IPS-18a (cell line): ENCODE measurements at regions not wholly inside any gene's neighbourhood (a gene's known extent, or its start where the extent isn't known, plus 50 kb on each side); places are given as distances from the start of the nearest gene placed in this dataset.

Source experiments
- H3K27ac ChIP-seq: one replicate; pipeline ENCODE4 v1.5.1; 2013; ENCODE audit warnings: low read length
- H3K27me3 ChIP-seq: one replicate; pipeline ENCODE4 v1.6.1; 2013; ENCODE audit warnings: mild to moderate bottlenecking, low read length; ENCODE audit not compliant: control insufficient read depth, insufficient read depth
- H3K36me3 ChIP-seq: one replicate; pipeline ENCODE4 v1.6.1; 2013; ENCODE audit warnings: low read depth, low read length; ENCODE audit not compliant: control insufficient read depth
- H3K4me1 ChIP-seq: one replicate; pipeline ENCODE4 v1.6.1; 2013; ENCODE audit warnings: low read depth, low read length; ENCODE audit not compliant: control insufficient read depth
- H3K4me3 ChIP-seq: one replicate; pipeline ENCODE4 v1.5.1; 2013; ENCODE audit warnings: low read length
- H3K9ac ChIP-seq: one replicate; pipeline ENCODE4 v1.6.1; 2013; ENCODE audit warnings: mild to moderate bottlenecking, low read length, moderate library complexity
- H3K9me3 ChIP-seq: one replicate; pipeline ENCODE4 v1.6.1; 2013; ENCODE audit warnings: low read depth, low read length; ENCODE audit not compliant: control insufficient read depth

DNA sequence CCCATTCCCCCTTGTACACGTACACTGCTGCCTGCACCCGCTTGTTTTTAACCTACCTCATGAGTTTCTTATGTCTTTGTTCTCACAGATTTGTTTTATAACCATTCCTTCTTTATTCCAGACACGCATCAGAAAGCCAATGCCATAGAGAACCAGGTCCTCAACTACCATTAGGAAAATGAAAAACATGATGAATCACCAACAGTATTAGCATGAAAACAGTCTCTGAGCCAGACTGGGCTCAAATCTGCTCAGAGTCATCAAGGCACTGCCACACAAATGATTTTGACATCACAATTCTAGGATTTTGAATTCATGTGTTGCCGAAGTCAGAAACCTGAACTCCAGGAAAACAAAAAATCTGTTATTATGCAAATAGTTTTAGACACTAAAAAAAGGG, 394.1 kb upstream of the GRIA1 start:
- Histone ChIP-seq H3K4me3 (no peak overlapping the region), H3K9ac (no peak overlapping the region), H3K4me1 (no peaks in the 10 kb centered on the region), H3K36me3 (no peaks in the 10 kb centered on the region), H3K9me3 (no peaks in the 10 kb centered on the region), H3K27me3 (no peaks in the 10 kb centered on the region), H3K27ac (no peak overlapping the region)

DNA sequence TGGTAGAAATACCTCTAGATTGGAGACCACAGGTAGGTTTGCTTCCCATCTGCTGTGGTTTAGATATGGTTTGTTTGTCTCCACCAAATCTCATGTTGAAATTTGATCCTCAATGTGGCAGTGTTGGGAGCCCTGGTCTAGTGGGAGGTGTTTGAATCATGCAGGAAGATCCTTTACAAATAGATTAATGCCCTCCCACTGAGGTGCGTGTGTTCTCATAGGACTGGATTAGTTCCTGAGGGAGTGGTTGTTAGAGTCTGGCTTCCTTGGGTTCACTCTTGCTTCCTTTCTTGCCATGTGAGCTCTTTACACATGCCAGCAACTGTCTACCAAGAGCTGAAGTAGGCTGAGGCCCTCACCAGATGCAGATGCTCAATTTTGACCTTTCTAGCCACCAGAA, 391.1 kb upstream of the GRIA1 start:
- no peak overlapping the region for H3K9ac ChIP-seq
- H3K27me3 ChIP-seq, result no peaks in the 10 kb centered on the region
- H3K36me3 ChIP-seq, result no peaks in the 10 kb centered on the region
- H3K9me3 ChIP-seq, result peaks cover 3% of the 10 kb centered on the region
- H3K27ac ChIP-seq, result no peak overlapping the region
- H3K4me1 ChIP-seq, result no peaks in the 10 kb centered on the region
- H3K4me3 ChIP-seq, result no peak overlapping the region

DNA sequence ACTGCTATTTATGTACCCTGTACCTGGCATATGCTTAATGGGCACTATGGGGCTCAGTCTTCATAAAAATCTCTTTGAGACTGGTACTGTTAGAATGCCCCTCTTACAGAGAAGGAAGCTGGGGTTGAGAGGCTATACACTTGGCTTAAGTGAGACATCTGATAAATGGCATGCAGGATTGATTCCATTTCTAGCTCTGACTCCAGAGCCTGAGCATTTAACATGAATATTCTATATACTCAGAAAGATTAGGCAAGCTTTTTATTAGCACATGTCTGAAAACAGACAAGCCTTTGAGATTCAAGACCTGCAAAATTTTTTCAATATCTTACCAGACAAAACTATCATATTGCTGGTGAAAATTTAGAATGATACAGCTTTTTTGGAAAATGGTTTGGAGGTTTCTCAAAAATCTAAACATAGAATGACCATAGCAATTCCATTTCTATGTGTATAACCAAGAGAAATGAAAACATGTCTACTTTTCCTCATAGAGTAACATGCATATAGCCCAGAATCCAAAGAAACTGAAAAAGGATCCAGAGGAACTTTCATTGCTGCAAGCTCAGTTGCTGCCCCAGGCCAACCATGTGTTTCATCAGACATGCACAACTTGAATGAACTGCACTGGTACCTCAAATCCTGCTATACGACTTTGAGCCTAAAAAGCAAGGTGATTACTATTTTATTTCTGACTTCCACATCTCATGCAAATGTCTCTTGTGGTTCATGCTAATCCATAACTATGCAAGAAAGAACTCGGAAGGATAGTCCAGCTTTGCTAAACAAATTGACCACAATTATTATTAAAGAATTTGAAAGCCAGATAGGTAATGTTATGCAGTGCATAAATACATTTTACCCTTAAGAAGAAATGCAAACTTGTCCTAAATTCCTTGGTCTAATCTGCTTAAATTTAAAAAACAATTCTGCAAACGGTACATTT, 389.0 kb upstream of the GRIA1 start:
- H3K27ac ChIP-seq, result no peak overlapping the region
- H3K4me1 ChIP-seq, result no peaks in the 10 kb centered on the region
- H3K36me3 ChIP-seq, result no peaks in the 10 kb centered on the region
- no peak overlapping the region for H3K4me3 ChIP-seq
- H3K9me3 ChIP-seq, result peaks cover 3% of the 10 kb centered on the region
- H3K9ac ChIP-seq, result no peak overlapping the region
- no peaks in the 10 kb centered on the region for H3K27me3 ChIP-seq

DNA sequence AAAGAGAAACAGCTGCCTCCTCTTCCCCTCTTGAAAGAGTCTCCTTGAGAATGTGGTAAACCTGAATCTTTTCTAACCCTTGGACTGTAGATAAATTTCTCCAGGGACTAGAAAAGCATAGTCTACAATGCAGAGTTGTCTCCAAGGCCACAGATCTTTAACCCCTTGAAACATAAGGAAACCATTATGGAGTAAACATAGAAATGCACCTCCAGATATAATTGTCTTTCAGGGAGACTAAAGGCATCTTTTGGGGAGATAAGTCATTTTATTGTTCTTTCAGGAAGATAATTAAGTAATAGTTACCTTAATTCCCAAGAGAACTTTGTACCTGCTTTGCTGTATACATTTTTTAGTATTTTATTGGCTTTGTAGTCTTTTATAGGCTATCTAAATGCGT, 373.6 kb upstream of the GRIA1 start:
- Histone ChIP-seq H3K9me3 (no peaks in the 10 kb centered on the region), H3K4me3 (no peak overlapping the region), H3K27ac (no peak overlapping the region), H3K9ac (no peak overlapping the region), H3K27me3 (no peaks in the 10 kb centered on the region), H3K36me3 (no peaks in the 10 kb centered on the region), H3K4me1 (no peaks in the 10 kb centered on the region)

DNA sequence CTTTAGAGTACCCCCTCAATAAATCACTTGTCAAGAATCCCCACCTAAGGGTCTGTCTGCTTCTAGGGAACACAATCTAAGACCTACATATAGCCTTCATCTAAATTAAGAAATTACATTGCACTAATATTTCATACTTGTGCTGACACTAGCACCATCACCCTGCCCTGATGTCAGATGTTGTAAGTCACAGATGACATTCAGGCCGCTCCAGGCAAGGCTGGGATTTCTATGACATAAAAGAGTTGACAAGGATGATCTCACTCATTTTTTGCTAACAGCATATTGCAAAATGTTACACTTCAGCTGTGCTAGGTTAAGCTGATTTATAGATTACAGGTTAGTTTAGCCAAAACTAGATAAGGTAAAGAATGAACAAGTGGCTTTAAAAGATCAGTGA, 372.5 kb upstream of the GRIA1 start:
- H3K9me3 ChIP-seq, result no peaks in the 10 kb centered on the region
- H3K4me1 ChIP-seq, result peaks cover 7% of the 10 kb centered on the region
- no peak overlapping the region for H3K4me3 ChIP-seq
- no peaks in the 10 kb centered on the region for H3K36me3 ChIP-seq
- no peak overlapping the region for H3K9ac ChIP-seq
- H3K27me3 ChIP-seq, result no peaks in the 10 kb centered on the region
- H3K27ac ChIP-seq, result no peak overlapping the region

DNA sequence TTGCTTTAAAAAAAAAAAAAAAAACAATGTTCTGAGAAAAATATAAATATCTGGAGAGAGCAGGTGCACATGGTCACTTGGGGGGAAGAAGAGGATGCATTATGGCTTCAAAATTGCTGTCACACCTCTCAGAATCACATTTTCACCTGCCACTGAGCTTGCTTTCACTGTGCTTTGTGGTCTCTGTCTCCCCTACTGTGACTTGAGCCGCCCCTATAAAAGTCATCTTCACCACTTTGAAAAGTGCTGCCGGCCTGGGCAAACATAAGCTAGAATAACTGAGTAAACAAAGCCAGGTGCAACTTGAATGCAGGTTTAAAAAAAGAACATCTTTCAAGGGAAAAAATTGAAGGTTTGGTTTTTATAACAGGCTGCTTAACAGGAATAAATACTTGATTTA, 368.1 kb upstream of the GRIA1 start:
- Histone ChIP-seq H3K9me3 (no peaks in the 10 kb centered on the region), H3K9ac (no peak overlapping the region), H3K27me3 (no peaks in the 10 kb centered on the region), H3K4me3 (no peak overlapping the region), H3K27ac (no peak overlapping the region), H3K4me1 (peaks cover 7% of the 10 kb centered on the region), H3K36me3 (no peaks in the 10 kb centered on the region)

DNA sequence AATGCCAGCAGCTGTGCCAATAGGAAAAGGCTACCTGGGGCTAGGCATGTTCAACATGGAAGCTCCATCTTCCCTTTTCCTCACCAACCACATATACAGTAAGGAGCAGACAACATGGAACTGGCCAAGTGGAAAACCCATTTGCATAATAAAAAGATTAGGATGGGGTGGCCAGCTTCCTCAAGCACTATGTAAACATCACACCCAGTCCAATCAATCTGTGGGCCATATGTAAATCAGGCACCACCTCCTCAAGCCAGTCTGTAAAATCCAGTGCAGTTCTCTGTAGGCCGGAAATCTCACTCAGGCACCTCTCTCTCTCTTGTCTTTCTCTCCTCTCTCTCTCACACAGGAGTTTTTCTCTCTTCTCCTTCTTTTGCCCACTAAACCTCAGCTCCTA, 360.2 kb upstream of the GRIA1 start:
- Histone ChIP-seq H3K36me3 (no peaks in the 10 kb centered on the region), H3K9me3 (no peaks in the 10 kb centered on the region), H3K4me1 (no peaks in the 10 kb centered on the region), H3K4me3 (no peak overlapping the region), H3K9ac (no peak overlapping the region), H3K27me3 (no peaks in the 10 kb centered on the region), H3K27ac (no peak overlapping the region)

DNA sequence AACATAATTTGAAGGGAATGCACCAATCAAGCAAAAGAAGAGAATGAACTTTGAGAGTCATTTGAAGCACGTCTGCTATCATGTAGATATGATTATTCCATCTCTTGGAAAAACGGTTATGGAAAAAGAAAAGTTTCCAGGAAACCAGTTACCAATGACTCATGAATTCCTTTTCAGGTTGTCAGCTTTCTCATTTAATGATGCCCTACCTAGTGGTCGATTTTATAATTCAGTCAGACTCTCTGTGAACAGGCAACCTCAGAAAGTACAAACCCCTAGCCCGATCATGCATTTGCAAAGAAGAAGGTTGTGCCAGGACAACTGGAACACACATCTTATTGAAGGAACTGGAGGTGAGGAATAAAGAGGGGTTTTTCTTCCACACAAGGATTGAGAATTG, 355.1 kb upstream of the GRIA1 start:
- Histone ChIP-seq H3K9ac (no peak overlapping the region), H3K4me3 (no peak overlapping the region), H3K27ac (no peak overlapping the region), H3K36me3 (no peaks in the 10 kb centered on the region), H3K9me3 (no peaks in the 10 kb centered on the region), H3K27me3 (no peaks in the 10 kb centered on the region), H3K4me1 (no peaks in the 10 kb centered on the region)

DNA sequence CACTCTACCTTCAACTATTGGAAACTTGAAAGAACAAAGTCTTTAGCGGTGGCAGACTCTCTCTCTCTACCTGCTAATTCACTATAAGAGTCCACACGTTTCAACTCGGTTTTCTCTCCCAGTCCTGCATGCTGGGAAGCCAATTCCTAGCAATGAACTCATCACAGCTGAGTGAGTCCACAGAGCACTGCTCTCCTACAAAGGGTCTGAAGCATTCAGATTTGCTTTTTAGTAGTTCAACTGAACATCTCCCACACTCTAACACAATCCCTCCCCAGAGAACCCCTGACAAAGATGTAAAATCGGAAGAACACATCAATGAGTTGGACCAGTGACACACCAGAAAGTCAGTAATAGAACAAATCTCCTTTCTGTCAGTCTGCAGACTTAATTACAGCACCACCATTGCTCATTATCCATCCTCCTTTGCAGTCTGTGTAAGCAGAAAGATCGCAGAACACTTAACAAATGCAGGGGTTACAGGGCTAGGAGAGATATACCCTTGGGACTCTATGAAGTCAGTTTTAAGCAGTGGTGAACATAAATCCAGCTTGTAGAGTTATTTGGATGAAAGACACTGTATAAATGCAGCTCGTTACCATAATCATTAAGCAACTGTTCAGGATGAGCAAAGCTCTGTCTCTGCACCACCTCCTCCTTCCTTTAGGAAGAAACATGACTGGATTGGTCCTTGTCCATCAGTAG, 353.4 kb upstream of the GRIA1 start:
- Histone ChIP-seq H3K27me3 (no peaks in the 10 kb centered on the region), H3K9ac (no peak overlapping the region), H3K36me3 (no peaks in the 10 kb centered on the region), H3K27ac (no peak overlapping the region), H3K4me1 (no peaks in the 10 kb centered on the region), H3K9me3 (no peaks in the 10 kb centered on the region), H3K4me3 (no peak overlapping the region)

DNA sequence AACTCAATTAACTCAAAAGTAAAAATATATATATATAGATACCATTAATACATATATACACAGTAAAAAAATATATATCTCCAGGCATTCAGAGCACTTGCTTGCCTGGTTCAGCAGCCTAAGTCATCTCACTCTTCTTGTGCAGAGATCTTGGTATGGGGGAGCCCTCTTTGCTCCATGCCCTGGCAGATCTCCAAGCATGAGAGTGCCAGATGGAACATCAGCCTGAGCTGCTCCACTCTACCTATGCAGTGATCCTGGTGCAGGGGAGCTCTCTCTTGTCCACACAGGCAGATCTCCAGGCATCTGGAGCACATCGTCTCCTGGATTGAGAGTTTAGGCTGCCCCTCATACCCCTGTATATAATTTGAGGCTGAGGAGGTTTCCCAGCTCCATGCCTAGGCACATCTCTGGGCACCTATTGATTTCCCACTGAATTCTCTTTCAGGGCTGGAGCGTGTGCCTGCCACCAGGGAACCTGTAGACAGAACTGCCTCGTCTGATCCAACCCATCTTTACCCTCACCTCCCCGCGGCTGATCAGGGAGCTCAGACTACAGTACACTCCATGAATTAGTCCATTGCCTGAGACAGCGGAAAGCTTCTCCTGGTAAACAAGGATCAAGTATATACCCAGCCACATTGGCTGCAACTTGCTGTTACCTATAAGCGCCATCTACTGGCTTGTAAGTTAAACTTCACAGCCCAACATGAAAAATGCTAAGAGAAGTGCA, 342.4 kb upstream of the GRIA1 start:
- H3K27ac ChIP-seq, result no peak overlapping the region
- H3K4me3 ChIP-seq, result no peak overlapping the region
- H3K4me1 ChIP-seq, result peaks cover 2% of the 10 kb centered on the region
- H3K9me3 ChIP-seq, result no peaks in the 10 kb centered on the region
- H3K27me3 ChIP-seq, result no peaks in the 10 kb centered on the region
- H3K9ac ChIP-seq, result no peak overlapping the region
- no peaks in the 10 kb centered on the region for H3K36me3 ChIP-seq

DNA sequence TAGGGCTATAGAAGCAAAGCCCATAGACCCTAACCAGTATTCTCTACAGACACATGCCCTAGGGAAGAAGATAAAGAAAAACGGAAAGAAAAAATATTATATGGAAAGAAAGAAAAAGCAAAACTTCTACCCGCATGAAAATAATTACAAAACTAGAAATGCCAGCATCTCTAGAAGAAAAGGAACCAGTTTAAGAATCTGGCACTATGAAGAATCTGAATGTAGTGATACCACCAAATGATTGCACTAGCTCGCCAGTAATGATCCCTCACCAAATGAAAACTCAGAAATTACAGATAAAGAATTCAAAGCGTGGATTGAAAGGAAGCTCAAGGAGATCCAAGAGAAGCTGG, 341.9 kb upstream of the GRIA1 start:
- H3K4me1 ChIP-seq, result peaks cover 2% of the 10 kb centered on the region
- H3K4me3 ChIP-seq, result no peak overlapping the region
- H3K9ac ChIP-seq, result no peak overlapping the region
- H3K27ac ChIP-seq, result no peak overlapping the region
- no peaks in the 10 kb centered on the region for H3K9me3 ChIP-seq
- no peaks in the 10 kb centered on the region for H3K36me3 ChIP-seq
- no peaks in the 10 kb centered on the region for H3K27me3 ChIP-seq
